ENCODE measurements at regions not wholly inside any gene's neighbourhood (a gene's known extent, or its start where the extent isn't known, plus 50 kb on each side); places are given as distances from the start of the nearest gene placed in this dataset.

DNA sequence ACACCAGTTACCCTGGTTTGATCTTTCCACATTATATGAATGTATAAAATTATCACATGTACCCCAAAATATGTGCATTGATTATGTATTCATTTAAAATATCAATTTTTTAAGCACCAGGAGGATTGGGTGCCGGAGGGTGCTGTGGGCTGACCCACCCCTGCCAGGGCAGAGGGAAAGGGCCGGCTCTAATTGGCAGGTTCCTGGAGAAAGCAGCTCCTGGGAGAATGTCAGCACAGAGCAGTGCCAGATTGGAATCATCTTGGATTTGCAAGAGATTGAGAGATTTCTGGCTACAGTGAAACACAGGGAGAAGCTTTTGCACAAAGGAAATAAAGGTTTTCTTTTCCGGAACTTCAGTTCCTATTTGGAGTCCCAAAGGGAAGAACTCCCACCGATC lies 264.4 kb upstream of the TCERG1L start:
- H3K27ac ChIP-seq (ENCODE audit: extremely low read length, insufficient read depth, low read length): no peak overlapping the region
- CTCF ChIA-PET (ENCODE audit: low intra/inter-chr PET ratio, low total read pairs): no interaction called here
- peaks cover 3 to 12% of the 10 kb centered on the region in 2 experiments; a peak in 4 of 5 replicates for H3K27me3 ChIP-seq (ENCODE audit: control insufficient read depth in 1 of 2, insufficient read depth in 2 of 2, low read length in 2 of 2)
- H4K20me1 ChIP-seq (ENCODE audit: insufficient read depth, low read length): no peaks in the 10 kb centered on the region
- DNase-seq (ENCODE audit: low spot score) (no peak), FAIRE-seq (no peak), ATAC-seq (no peak)
- WGBS (ENCODE audit: low lambda C conversion rate): 64% methylated on average over 4 of the region's 4 CpGs
- no peak overlapping the region for H2AFZ ChIP-seq (ENCODE audit: low read length)
- H3K9me3 ChIP-seq (ENCODE audit: low read length): no peaks in the 10 kb centered on the region
- H3K4me2 ChIP-seq (ENCODE audit: low read depth, low read length): no peak overlapping the region
- no peak overlapping the region for H3K4me3 ChIP-seq (replicated peaks in 1 of 3; ENCODE audit: insufficient read depth in 1 of 3, low read depth in 2 of 3, low read length in 3 of 3)
- H3K36me3 ChIP-seq (replicated peaks in 1 of 2; ENCODE audit: control insufficient read depth in 1 of 2, insufficient read depth in 2 of 2, low read length in 2 of 2): no peaks in the 10 kb centered on the region
- POLR2A ChIA-PET: no interaction called here
- no peaks in the 10 kb centered on the region for H3K79me2 ChIP-seq (ENCODE audit: insufficient read depth, low read length)
- intact Hi-C loops (cut with micrococcal nuclease; ENCODE audit: unreplicated experiment) (no loop called here), in situ Hi-C loops (cut with HindIII; ENCODE audit: extremely low pct_ligation_motif_present, low pct_unique_long_range_greater_than_20kb) (no loop called here)
- H3K4me1 ChIP-seq (ENCODE audit: insufficient read depth, low read length): no peaks in the 10 kb centered on the region
- H3K9ac ChIP-seq (ENCODE audit: insufficient read depth, low read depth, low read length): no peak overlapping the region
- BruUV-seq (replicated peaks): no TSS peak
- TF ChIP-seq GFI1 (CRISPR knock-in tag; IDR thresholded peaks at IDR 0.05; ENCODE audit: borderline replicate concordance) (no peak), TMF1 (CRISPR knock-in tag; IDR thresholded peaks at IDR 0.05; ENCODE audit: low read depth) (no peak), ZBTB21 (CRISPR knock-in tag; IDR thresholded peaks at IDR 0.05) (no peak), CBX1 (IDR thresholded peaks at IDR 0.05; ENCODE audit: low read depth) (no peak), ELF3 (CRISPR knock-in tag; IDR thresholded peaks at IDR 0.05) (no peak), SNAPC2 (CRISPR knock-in tag; IDR thresholded peaks at IDR 0.05) (no peak), CEBPG (CRISPR knock-in tag; IDR thresholded peaks at IDR 0.05) (no peak)
- TF ChIP-seq, protein P1, sequence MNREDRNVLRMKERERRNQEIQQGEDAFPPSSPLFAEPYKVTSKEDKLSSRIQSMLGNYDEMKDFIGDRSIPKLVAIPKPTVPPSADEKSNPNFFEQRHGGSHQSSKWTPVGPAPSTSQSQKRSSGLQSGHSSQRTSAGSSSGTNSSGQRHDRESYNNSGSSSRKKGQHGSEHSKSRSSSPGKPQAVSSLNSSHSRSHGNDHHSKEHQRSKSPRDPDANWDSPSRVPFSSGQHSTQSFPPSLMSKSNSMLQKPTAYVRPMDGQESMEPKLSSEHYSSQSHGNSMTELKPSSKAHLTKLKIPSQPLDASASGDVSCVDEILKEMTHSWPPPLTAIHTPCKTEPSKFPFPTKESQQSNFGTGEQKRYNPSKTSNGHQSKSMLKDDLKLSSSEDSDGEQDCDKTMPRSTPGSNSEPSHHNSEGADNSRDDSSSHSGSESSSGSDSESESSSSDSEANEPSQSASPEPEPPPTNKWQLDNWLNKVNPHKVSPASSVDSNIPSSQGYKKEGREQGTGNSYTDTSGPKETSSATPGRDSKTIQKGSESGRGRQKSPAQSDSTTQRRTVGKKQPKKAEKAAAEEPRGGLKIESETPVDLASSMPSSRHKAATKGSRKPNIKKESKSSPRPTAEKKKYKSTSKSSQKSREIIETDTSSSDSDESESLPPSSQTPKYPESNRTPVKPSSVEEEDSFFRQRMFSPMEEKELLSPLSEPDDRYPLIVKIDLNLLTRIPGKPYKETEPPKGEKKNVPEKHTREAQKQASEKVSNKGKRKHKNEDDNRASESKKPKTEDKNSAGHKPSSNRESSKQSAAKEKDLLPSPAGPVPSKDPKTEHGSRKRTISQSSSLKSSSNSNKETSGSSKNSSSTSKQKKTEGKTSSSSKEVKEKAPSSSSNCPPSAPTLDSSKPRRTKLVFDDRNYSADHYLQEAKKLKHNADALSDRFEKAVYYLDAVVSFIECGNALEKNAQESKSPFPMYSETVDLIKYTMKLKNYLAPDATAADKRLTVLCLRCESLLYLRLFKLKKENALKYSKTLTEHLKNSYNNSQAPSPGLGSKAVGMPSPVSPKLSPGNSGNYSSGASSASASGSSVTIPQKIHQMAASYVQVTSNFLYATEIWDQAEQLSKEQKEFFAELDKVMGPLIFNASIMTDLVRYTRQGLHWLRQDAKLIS (CRISPR knock-in tag; IDR thresholded peaks at IDR 0.05): no peak
- TF ChIP-seq, protein P2, sequence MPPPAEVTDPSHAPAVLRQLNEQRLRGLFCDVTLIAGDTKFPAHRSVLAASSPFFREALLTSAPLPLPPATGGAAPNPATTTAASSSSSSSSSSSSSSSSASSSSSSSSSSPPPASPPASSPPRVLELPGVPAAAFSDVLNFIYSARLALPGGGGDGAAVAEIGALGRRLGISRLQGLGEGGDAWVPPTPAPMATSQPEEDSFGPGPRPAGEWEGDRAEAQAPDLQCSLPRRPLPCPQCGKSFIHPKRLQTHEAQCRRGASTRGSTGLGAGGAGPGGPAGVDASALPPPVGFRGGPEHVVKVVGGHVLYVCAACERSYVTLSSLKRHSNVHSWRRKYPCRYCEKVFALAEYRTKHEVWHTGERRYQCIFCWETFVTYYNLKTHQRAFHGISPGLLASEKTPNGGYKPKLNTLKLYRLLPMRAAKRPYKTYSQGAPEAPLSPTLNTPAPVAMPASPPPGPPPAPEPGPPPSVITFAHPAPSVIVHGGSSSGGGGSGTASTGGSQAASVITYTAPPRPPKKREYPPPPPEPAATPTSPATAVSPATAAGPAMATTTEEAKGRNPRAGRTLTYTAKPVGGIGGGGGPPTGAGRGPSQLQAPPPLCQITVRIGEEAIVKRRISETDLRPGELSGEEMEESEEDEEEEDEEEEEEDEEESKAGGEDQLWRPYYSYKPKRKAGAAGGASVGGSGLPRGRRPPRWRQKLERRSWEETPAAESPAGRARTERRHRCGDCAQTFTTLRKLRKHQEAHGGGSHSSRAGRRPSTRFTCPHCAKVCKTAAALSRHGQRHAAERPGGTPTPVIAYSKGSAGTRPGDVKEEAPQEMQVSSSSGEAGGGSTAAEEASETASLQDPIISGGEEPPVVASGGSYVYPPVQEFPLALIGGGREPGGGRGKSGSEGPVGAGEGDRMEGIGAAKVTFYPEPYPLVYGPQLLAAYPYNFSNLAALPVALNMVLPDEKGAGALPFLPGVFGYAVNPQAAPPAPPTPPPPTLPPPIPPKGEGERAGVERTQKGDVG (CRISPR knock-in tag; IDR thresholded peaks at IDR 0.05; ENCODE audit: borderline replicate concordance): no peak
- TF ChIP-seq, protein P3, sequence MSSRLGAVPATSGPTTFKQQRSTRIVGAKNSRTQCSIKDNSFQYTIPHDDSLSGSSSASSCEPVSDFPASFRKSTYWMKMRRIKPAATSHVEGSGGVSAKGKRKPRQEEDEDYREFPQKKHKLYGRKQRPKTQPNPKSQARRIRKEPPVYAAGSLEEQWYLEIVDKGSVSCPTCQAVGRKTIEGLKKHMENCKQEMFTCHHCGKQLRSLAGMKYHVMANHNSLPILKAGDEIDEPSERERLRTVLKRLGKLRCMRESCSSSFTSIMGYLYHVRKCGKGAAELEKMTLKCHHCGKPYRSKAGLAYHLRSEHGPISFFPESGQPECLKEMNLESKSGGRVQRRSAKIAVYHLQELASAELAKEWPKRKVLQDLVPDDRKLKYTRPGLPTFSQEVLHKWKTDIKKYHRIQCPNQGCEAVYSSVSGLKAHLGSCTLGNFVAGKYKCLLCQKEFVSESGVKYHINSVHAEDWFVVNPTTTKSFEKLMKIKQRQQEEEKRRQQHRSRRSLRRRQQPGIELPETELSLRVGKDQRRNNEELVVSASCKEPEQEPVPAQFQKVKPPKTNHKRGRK (CRISPR knock-in tag; IDR thresholded peaks at IDR 0.05): no peak
- TF ChIP-seq, protein P4, sequence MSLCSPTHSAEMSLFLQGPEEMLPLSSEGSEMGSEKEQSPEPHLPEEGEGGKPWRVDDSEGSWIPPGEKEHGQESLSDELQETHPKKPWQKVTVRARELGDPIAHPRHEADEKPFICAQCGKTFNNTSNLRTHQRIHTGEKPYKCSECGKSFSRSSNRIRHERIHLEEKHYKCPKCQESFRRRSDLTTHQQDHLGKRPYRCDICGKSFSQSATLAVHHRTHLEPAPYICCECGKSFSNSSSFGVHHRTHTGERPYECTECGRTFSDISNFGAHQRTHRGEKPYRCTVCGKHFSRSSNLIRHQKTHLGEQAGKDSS (CRISPR knock-in tag; IDR thresholded peaks at IDR 0.05; ENCODE audit: borderline replicate concordance, low read depth): no peak
- TF ChIP-seq, protein P5, sequence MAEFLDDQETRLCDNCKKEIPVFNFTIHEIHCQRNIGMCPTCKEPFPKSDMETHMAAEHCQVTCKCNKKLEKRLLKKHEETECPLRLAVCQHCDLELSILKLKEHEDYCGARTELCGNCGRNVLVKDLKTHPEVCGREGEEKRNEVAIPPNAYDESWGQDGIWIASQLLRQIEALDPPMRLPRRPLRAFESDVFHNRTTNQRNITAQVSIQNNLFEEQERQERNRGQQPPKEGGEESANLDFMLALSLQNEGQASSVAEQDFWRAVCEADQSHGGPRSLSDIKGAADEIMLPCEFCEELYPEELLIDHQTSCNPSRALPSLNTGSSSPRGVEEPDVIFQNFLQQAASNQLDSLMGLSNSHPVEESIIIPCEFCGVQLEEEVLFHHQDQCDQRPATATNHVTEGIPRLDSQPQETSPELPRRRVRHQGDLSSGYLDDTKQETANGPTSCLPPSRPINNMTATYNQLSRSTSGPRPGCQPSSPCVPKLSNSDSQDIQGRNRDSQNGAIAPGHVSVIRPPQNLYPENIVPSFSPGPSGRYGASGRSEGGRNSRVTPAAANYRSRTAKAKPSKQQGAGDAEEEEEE (CRISPR knock-in tag; IDR thresholded peaks at IDR 0.05; ENCODE audit: borderline replicate concordance): no peak
